Activated naive CD8-positive, alpha-beta T cell treated with anti-CD3 and anti-CD28 coated beads, Interleukin-2, amount 50 U/mL, for 24 hours (primary cell): ENCODE measurements at regions not wholly inside any gene's neighbourhood (a gene's known extent, or its start where the extent isn't known, plus 50 kb on each side); places are given as distances from the start of the nearest gene placed in this dataset.
"Not testable (repeated sequence)": the region's sequence is repeated elsewhere in the genome, so short reads cannot be mapped to it uniquely, and the experiment has no call there.

ENCODE experiments used
- ATAC-seq: fragments of 150-1000 bp; cut with Tn5 transposase; one replicate; pipeline ENCODE4 v1.10.0; 2021
- DNase-seq: peaks from one replicate; pipeline ENCODE4 v3.0.0; 2021
- H3K27ac Mint-ChIP-seq: one replicate; pipeline ENCODE4 v1.8.0; 2021; ENCODE audit warnings: mild to moderate bottlenecking, mixed read lengths
- H3K27me3 Mint-ChIP-seq: one replicate; pipeline ENCODE4 v1.8.0; 2021; ENCODE audit warnings: mixed read lengths
- H3K36me3 Mint-ChIP-seq: one replicate; pipeline ENCODE4 v1.8.0; 2021; ENCODE audit warnings: low read depth, mixed read lengths
- H3K4me1 Mint-ChIP-seq: one replicate; pipeline ENCODE4 v1.8.0; 2021; ENCODE audit warnings: mixed read lengths
- H3K4me3 Mint-ChIP-seq: one replicate; pipeline ENCODE4 v1.8.0; 2021; ENCODE audit warnings: mild to moderate bottlenecking, moderate library complexity, mixed read lengths
- H3K9me3 Mint-ChIP-seq: one replicate; pipeline ENCODE4 v1.8.0; 2021; ENCODE audit warnings: mixed read lengths

DNA sequence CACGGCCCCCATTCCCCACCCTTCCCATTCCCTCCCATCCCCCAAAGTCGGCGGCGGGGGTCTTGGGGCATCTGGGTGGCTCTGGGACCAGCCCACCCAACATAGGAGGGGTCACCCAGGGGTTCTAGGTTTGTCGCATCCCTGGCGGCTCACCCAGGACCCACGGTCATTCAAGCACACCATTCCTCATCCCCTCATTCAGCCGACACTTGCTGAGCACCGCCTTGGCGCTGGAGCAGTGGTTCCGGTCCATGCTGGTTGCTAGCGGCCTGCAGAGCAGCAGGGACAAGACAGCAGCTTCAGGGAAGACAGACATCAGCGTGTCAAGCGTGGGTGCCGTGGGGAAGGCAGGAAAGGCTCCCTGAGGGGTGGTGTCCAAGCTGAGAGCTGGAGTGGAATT, 50.5 kb upstream of the OTOS start:
- Mint-ChIP-seq H3K9me3 (peaks cover 4% of the 10 kb centered on the region), H3K27me3 (peaks cover 22% of the 10 kb centered on the region), H3K36me3 (no peaks in the 10 kb centered on the region), H3K4me1 (no peaks in the 10 kb centered on the region), H3K27ac (no peak overlapping the region), H3K4me3 (no peak overlapping the region)
- no peak for DNase-seq
- ATAC-seq, result no peak

DNA sequence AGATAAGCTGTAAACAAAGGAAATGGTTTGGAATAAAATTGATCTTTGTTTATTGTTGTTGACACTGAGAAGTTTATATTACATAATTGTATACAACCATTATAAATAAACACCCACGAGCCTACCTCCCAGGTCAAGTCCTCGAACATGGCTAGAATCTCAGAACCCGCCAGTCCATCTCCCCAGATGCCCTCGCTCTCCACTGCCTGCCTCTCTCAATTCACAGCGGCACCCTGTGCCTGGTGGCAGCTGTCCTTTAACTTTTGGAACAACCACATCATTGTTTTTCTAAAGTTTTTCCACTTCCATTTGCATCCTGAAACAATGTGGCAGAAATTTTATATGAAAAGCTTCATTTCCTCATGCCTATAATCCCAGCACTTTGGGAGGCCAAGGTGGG, 52.2 kb upstream of the OTOS start:
- Mint-ChIP-seq H3K9me3 (peaks cover 3% of the 10 kb centered on the region), H3K27ac (no peak overlapping the region), H3K4me1 (no peaks in the 10 kb centered on the region), H3K27me3 (peaks cover 18% of the 10 kb centered on the region), H3K4me3 (no peak overlapping the region), H3K36me3 (no peaks in the 10 kb centered on the region)
- no peak for ATAC-seq
- no peak for DNase-seq

DNA sequence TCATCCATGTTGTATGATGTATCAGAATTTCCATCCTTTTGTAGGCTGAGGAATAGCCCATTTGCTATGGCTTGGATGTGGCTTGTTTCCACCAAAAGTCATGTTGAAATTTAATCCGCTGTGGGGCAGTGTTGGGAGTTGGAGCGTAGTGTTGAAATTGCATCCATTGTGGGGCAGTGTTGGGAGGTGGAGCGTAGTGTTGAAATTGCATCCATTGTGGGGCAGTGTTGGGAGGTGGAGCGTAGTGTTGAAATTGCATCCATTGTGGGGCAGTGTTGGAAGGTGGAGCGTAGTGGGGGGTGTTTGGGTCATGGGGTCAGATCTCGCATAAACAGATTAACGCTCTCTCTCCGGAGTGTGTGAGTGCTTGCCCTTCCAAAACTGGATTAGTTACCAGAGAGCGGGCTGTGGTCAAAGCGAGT, 53.9 kb upstream of the OTOS start:
- not testable (repeated sequence) for H3K9me3 Mint-ChIP-seq, DNase-seq, H3K4me3 Mint-ChIP-seq, H3K27ac Mint-ChIP-seq, H3K4me1 Mint-ChIP-seq, ATAC-seq, H3K27me3 Mint-ChIP-seq, H3K36me3 Mint-ChIP-seq

DNA sequence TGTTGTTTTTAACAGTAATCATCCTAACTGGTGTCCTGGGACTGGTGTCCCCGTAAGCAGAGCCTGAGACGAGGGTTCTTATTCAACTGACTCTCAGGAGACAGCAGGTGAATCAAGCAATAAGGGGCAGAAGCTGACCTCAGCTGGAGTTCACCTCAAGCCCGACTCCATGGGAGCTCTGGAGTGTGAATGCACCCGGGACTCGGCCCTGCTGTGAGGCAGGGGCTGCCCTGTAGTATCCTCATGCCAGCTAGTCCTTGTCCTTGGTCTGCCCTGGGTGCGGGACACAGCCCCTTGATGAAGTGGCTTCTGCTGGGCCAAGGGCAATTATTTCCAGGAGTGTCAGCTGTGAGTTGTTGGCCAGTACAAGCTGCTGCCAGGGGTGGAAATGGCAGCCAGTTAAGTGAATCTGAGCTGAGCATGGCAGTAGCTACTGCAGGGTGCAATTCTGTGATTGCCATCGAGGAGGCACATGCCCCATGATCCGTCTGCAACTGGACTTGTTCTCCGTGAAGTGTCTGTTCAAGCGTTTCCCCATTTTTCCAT, 54.9 kb upstream of the OTOS start:
- Mint-ChIP-seq H3K9me3 (no peaks in the 10 kb centered on the region), H3K36me3 (no peaks in the 10 kb centered on the region), H3K27me3 (peaks cover 17% of the 10 kb centered on the region), H3K27ac (no peak overlapping the region), H3K4me3 (no peak overlapping the region), H3K4me1 (no peaks in the 10 kb centered on the region)
- no peak for DNase-seq
- ATAC-seq, result no peak

DNA sequence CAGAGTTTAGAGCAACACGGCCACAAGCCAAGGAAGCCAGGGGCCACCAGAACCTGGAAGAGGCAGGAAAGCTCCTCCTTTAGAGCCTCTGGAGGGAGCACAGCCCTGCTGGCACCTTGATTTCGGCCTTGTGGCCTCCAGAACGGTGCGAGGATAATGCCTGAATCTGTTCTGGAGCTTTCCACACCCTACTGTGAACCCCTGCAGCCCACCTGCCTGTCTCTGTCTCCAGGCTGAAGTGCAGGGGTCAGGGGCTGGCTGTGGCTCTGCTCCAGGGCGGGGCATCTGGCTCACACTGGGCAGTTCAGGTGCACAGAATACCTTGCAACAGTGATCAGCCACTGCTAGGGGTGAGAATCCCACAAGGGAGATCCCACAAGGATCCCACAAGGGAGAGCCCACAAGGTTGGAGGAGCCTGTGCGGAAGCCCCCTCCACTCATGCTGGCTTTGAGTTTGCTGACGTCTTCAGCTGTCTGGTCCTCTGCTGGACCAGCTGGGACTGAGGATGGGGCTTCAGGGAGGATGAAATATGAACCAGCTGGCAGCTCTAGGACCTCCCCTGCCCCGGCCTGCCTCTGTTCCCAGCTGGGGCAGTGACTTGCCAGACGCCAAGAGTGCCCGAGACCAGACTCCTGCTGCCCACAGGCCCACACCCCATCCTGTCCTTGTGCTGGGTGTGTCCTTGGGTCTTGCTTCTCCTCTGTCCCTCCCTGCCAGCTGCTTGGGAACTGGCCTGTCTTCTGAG, 56.4 kb upstream of the OTOS start:
- Mint-ChIP-seq H3K27me3 (peaks cover 19% of the 10 kb centered on the region), H3K4me1 (no peaks in the 10 kb centered on the region), H3K9me3 (no peaks in the 10 kb centered on the region), H3K36me3 (no peaks in the 10 kb centered on the region), H3K4me3 (no peak overlapping the region), H3K27ac (no peak overlapping the region)
- no peak for DNase-seq
- no peak for ATAC-seq

DNA sequence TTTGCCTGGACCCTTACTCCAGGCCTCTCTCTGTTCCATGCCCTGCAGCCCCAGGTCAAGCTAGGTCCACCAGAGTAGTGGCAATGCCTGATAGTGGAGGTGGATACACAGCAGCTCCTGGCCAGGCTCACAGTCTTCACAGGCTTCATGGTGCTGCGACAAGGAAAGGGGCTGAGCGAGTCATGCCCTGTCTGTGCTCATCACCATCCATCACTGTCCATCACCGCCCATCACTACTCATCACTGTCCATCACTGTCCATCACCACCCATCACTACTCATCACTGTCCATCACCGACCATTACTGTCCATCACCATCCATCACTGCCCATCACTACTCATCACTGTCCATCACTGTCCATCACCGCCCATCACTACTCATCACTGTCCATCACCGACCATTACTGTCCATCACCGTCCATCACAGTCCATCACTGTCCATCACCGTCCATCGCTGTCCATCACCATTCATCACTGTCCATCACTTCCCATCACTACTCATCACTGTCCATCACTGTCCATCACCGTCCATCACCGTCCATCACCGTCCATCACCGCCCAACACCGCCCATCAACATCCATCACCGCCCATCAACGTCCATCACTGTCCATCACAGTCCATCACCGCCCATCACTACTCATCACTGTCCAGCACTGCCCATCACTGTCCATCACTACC, 57.1 kb upstream of the OTOS start:
- Mint-ChIP-seq H3K27me3 (peaks cover 22% of the 10 kb centered on the region), H3K27ac (no peak overlapping the region), H3K4me3 (no peak overlapping the region)

DNA sequence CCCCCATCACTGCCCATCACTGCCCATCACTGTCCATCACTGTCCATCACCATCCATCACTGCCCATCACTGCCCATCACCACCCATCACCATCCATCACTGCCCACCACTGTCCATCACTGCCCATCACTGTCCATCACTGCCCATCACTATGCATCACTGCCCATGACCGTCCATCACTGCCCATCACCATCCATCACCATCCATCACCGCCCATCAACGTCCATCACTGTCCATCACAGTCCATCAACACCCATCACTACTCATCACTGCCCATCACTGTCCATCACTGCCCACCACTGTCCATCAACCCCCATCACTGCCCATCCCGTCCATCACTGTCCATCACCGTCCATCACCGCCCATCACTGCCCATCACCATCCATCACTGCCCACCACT, 57.8 kb upstream of the OTOS start:
- DNase-seq, result no peak
- no peak for ATAC-seq
- Mint-ChIP-seq H3K9me3 (no peaks in the 10 kb centered on the region), H3K4me1 (no peaks in the 10 kb centered on the region), H3K27me3 (peaks cover 25% of the 10 kb centered on the region), H3K4me3 (no peak overlapping the region), H3K27ac (no peak overlapping the region), H3K36me3 (no peaks in the 10 kb centered on the region)

More for the DNA sequence above, 57.1 kb upstream of the OTOS start:
- no peaks in the 10 kb centered on the region for H3K36me3 Mint-ChIP-seq
- no peaks in the 10 kb centered on the region for H3K9me3 Mint-ChIP-seq
- no peak for ATAC-seq
- H3K4me1 Mint-ChIP-seq, result no peaks in the 10 kb centered on the region
- DNase-seq, result no peak

DNA sequence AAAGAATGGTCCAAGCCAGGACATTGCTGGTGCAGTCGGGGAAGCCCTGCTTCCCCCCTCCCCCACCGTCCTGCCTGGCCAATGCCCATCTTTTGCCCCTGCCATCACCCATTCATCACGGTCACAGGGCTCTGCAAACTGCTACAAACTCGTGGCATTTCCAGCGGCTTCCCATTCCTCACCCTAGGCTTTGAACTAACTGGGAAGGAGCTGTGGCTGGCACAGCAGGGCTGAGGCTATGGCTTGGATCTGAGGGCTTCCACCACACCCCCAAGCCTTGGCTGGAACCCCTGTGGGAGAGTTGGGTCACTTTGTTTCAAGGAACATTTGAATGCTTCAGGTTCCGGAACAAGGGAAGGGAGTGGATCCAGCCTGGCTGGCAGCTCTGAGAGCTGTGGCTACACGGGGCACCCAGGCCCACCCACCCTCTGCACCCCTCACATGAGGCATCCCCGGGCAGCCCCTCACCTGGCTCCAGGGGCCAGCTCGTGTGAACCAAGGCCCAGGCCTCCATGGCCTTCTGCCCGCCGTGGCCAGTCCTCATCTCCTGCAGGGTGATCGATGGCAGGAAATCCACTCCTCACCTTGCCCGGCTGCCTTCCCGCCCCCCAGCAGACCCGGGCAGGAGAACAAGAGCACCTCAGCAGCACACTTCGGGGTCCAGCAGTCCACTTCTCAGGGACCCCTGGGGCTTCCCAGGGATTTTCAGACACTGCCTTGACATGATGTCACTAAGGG, 58.8 kb upstream of the OTOS start:
- ATAC-seq, result no peak
- no peaks in the 10 kb centered on the region for H3K36me3 Mint-ChIP-seq
- H3K27me3 Mint-ChIP-seq, result peaks cover 26% of the 10 kb centered on the region

DNA sequence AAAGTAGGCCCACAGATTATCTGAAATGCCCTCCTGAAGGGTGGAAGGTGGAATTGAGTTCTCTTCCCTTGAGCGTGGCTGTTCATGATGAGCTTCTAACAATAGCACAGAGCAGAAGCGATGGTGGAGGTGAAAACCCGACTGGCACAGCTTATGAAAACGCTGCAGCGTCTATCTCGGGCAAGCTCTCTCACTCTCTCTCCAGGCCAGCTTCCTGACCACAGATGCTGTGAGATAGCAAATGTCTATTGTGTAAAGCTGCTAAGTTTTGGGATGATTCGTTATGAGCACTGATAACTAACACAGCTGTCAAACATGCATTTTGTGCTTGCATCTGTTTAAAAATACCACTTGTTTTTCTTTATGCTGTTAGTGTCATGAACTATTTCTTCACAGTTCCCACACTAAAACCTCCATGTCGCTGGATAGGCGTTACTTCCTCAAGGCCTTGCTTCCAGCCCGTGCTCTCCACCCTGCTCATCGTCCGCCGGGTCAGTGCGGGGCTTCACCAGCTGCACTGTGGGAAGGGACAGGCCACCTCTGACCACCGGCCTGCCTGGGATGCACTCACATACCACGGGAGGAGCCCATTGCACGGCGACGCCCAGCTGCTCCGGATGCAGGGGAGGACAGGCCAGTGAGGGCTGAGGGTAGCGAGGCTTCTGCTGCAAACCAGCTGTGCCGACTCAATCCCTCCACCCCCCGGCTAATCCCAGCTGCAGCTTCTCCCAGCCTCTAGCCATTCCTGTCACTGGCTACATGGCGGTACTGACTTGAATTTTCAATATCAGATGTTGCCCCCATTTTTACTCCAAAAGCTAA, 60.0 kb upstream of the OTOS start:
- ATAC-seq (no peak), DNase-seq (no peak)
- peaks cover 8% of the 10 kb centered on the region for H3K4me1 Mint-ChIP-seq
- no peaks in the 10 kb centered on the region for H3K9me3 Mint-ChIP-seq
- peaks cover 32% of the 10 kb centered on the region for H3K27me3 Mint-ChIP-seq
- no peak overlapping the region for H3K4me3 Mint-ChIP-seq
- no peaks in the 10 kb centered on the region for H3K36me3 Mint-ChIP-seq
- no peak overlapping the region for H3K27ac Mint-ChIP-seq

More for the DNA sequence above, 58.8 kb upstream of the OTOS start:
- Mint-ChIP-seq H3K4me1 (no peaks in the 10 kb centered on the region), H3K27ac (no peak overlapping the region), H3K4me3 (no peak overlapping the region), H3K9me3 (no peaks in the 10 kb centered on the region)
- DNase-seq, result no peak

DNA sequence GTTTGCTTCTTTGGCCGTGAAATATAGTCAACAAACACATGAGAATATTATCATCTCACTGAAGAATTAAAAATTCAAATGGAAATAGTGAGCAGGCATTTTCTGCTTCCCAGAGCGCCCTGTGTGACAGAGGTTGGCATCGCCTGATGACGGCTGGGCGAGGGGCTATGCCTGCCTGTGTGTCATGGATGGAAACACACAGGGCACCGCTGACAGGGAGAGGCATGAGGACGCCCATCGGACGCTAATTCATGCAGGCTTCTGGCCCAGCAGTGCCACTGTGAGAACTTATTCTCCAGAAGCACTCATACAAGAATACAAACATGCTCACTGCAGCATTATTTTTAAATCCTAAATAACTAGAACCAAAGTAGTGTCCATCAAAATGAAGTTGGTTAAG, 61.4 kb upstream of the OTOS start:
- no peak for DNase-seq
- Mint-ChIP-seq H3K36me3 (no peaks in the 10 kb centered on the region), H3K4me3 (no peak overlapping the region), H3K27me3 (peaks cover 37% of the 10 kb centered on the region), H3K4me1 (peaks cover 12% of the 10 kb centered on the region), H3K9me3 (no peaks in the 10 kb centered on the region), H3K27ac (no peak overlapping the region)
- ATAC-seq, result no peak

DNA sequence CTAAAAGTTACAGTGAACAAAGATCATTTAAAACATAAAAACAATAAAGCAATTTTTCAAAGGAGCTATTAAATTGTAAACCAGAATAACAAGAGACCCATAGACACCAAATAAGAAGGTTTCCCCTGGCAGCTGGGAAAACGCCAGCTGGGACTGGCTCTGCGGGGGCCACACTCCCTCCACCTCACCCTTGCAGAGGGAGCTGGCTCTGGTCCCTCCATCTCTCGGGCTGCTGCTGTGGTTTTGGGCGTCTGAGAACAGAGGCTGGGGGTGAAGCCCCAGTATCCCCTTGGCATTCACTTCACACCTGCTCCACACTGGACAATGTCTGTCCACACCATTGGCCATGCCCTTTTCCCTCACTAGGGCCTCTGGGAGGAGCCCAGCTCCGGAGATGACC, 62.1 kb upstream of the OTOS start:
- ATAC-seq, result no peak
- peaks cover 37% of the 10 kb centered on the region for H3K27me3 Mint-ChIP-seq
- H3K36me3 Mint-ChIP-seq, result no peaks in the 10 kb centered on the region
- H3K4me1 Mint-ChIP-seq, result peaks cover 12% of the 10 kb centered on the region
- H3K4me3 Mint-ChIP-seq, result no peak overlapping the region
- no peak for DNase-seq
- no peaks in the 10 kb centered on the region for H3K9me3 Mint-ChIP-seq
- H3K27ac Mint-ChIP-seq, result no peak overlapping the region

DNA sequence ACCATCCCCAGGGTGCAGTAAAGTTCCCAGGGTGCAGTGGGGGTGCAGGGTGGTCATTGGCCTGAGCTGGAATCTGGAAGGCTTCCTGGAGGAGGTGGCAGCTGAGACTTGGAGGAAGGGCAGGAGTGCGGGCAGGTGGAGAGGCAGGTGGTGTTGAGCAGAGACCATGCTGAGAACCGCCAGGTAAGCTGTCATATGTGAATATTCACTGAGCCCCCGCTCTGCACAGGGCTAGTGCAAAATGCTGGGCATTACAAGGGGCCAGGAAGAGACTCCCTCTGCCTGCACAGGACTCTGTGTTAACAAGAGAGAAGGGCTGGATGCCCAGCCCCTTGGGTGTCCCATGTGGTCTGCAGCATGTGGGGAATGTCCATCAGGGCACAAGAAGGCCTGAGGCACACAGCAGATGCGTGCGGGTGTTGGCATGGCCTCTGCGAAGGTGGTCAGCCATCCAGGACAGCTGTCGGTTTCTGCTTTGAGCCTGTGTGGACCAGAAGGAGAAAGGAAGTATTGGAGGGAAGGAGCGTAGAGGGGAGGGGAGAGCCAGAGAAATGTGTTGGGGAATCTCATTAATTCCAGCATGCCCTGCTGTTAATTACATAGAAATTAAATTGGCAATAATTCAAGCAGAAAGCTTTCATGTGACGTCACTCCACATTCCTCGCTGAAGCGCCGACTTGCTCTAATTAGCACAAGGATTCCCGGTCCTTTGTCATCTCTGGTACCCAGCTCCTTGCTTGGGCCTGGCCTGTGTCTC, 62.8 kb upstream of the OTOS start:
- DNase-seq (no peak), ATAC-seq (no peak)
- no peak overlapping the region for H3K27ac Mint-ChIP-seq
- peaks cover 12% of the 10 kb centered on the region for H3K4me1 Mint-ChIP-seq
- no peaks in the 10 kb centered on the region for H3K36me3 Mint-ChIP-seq
- no peaks in the 10 kb centered on the region for H3K9me3 Mint-ChIP-seq
- peaks cover 37% of the 10 kb centered on the region for H3K27me3 Mint-ChIP-seq
- H3K4me3 Mint-ChIP-seq, result no peak overlapping the region

DNA sequence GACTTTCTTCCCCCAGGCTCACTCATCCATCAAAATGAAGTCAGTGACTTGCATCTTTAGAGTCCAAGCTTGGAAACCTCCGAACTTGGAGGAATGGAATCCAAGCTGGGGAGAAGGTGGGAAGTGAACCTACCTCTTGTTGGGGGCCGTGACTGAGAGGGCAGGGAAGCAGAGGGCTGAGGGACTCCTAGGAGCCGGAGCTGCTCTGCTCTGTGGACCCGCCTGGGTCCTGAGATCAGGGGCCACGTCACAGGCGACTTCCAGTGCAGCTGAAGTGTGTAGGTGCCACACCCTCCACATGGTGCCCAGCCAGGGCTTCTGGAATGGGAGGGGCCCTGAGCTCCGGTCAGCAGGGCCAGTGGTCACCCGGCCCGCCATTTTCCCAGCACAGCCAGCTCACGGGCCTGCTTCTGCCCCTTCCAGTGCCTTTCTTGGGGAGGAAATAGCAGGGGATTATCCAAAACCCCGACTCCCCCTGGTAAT, 63.4 kb upstream of the OTOS start:
- Mint-ChIP-seq H3K27ac (no peak overlapping the region), H3K9me3 (no peaks in the 10 kb centered on the region), H3K36me3 (no peaks in the 10 kb centered on the region), H3K4me1 (peaks cover 12% of the 10 kb centered on the region), H3K27me3 (peaks cover 37% of the 10 kb centered on the region), H3K4me3 (no peak overlapping the region)
- no peak for ATAC-seq
- DNase-seq, result no peak
